ENCODE measurements at regions not wholly inside any gene's neighbourhood (a gene's known extent, or its start where the extent isn't known, plus 50 kb on each side); places are given as distances from the start of the nearest gene placed in this dataset.

DNA sequence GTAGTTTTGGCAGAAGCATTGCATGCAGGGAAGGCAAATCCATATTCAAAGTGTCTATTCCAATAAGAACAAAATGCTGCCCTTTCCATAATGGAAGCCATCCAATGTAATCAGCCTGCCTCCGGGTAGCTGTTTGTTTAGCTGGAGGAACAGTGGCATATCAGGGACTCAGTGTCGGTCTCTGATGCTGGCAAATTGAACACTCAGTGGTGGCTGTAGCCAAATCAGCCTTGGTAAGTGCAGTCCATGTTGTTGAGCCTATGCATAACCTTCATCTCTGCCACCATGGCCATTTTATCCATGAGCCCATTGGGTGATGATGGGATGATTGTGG lies 147.8 kb upstream of the MAX start:
- DNase-seq (ENCODE audit: low spot score) = no peak

GRCh38 chr14:65251213-65251612 lies 148.9 kb upstream of the MAX start:
- DNase-seq (ENCODE audit: low spot score) = no peak

DNA sequence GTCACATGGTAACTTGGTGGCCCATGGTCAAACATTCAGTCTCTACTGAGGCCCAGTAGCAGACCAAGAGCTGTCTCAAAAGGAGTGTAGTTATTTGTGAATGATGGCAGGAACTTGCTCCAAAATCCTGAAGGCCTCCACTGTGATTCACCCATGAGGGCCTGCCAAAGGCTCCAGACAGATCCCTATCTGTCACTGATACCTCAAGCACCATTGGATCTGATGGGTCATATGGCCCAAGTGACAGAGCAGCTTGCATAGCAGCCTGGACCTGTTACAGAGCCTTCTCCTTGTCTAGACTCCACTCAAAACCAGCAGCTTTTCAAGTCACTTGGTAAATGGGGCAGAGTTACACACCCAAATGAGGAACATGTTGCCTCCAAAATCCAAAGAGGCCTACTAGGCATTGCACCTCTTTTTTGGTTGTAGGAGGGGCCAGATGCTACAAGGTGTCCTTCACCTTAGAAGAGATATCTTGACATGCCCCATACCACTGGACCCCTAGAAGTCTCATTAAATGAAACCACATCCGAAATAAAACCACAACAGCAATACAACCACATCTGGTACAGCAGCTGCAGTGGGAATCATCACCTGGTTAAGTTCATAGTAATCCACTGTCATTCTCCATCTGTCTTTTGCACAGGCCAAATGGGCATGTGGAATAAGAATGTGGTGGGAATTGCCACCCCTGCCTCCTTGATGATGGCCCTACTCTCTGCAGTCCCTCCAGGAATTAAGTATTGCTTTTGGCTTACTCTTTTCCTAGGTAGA lies 150.4 kb upstream of the MAX start:
- no peak for DNase-seq (ENCODE audit: low spot score)

DNA sequence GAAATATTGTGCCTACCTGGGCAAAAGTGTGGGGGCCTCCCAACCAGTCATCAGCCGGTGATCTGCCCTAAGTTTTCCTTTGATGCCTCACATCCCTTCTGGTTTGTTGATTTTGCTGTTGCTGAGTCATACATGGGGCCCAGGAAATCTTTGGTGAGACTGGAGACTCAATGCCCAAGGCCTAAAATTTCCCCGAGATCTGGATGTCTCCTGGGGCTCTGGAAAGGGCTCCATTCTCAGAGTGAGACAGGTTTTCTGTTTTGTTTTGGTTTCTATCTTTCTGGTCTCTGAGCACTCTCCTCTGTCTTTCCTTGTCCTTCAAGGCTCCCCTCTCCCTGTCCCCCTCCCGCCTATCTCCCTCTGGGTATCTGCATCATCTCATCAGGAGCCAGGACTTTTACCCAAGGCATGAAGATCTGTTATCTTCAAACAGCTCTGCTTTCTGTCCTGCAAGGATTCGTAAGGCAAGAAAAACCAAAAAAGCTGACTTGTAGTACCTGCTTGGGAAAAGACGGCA lies 152.8 kb upstream of the MAX start:
- peak; percentile 29 for DNase-seq (ENCODE audit: low spot score)

- no peak for DNase-seq (ENCODE audit: low spot score)
Measured at GRCh38 chr14:65255583-65256461, 153.5 kb upstream of the MAX start.

GRCh38 chr14:65256714-65257113 lies 154.4 kb upstream of the MAX start:
- no peak for DNase-seq (ENCODE audit: low spot score)

DNA sequence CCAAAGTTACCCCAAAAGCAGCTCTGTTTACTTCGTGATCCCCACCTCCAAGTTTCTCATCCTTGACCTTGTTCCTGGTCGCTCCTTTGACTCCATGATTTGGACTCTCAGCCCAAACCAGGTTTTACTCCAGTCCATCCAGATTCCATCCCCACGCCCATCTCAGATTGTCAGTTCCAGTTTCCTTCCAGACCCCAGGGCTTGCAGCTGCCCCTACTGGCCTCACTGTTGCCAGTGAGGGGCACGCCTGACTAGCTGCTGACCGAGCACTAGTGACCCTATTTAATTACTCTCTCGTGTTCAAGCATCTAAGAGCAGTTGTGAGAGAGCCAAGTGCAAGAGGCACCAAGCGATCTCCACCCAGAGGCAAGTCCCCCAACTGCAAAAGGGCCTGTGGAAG lies 155.1 kb upstream of the FUT8 start:
- no peak for DNase-seq (ENCODE audit: low spot score)

GRCh38 chr14:65258391-65258790 lies 154.1 kb upstream of the FUT8 start:
- peak; percentile 17 for DNase-seq (ENCODE audit: low spot score)

DNA sequence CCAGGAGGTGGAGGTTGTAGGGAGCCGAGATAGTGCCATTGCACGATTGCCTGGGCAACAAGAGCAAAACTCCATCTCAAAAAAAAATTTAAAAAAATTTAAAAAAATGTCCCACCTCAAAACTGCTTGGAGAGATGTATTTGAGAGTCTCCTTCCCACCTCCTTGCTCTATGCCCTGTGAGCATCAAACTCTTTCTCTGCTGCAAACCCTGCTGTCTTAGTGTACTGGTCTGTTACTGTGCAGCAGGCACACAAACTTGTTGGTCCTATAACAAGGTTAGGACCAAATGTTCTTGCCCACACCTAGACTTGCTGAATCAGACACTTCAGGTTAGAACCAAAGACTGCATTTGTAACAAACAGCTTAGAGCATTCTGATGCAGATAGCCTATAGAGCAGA lies 153.5 kb upstream of the FUT8 start:
- no peak for DNase-seq (ENCODE audit: low spot score)

DNA sequence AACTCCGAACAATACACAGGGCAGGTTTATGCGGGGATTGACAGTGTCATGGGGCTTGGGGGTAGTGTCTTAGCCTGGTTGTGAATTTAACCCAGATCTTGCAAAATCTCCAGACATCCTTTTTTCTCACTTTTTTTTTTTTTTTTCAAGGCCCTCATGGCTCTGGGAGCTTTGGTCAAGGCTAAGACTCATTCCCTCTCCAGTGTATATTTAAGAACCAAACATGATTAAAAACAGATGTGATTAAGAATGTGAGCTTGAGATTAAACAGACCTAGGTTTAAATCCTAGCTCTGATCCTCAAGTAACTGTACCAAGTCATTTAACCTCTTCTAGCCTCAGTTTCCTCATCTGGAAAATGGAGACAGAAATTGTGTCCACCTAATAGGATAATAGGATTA lies 151.7 kb upstream of the FUT8 start:
- DNase-seq (ENCODE audit: low spot score) = no peak

DNA sequence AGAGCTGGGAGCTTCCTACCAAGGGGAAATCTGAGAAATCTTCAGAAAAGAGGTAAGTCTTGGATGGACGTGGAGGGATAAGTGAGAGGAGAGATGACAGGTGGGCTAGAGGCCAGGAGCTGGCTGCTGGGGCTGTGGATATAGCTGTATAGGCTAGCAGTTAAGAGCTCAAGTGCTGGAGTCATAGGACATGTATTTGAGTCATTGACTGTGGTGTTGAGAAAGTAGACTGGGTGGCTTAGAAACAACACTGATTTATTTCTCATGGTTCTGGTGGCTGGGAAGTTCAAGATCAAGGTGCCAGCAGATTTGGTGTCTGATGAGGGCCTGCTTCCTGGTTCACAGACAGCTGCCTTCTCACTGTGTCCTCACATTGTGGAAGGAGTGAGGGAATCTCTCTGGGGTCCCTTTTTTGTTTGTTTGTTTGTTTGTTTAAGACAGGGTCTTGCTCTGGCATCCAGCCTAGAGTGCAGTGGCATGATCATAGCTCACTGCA lies 151.1 kb upstream of the FUT8 start:
- DNase-seq (ENCODE audit: low spot score) = no peak

DNA sequence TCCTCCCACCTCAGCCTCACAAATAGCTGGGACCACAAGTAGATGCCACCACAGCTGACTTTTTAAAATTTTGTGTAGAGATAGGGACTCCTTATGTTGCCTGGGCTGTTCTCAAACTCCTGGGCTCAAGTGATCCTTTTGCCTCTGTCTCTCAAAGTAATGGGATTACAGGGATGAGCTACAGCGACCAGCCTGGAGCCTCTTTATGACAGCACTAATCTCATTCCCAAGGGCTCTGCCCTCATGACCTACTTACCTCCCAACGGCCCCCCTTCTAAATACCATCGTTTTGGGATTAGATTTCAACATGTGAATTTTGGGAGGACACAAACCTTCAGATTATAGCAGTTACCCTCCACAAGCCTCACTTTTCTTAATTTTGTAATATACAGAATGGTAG lies 150.6 kb upstream of the FUT8 start:
- no peak for DNase-seq (ENCODE audit: low spot score)

DNA sequence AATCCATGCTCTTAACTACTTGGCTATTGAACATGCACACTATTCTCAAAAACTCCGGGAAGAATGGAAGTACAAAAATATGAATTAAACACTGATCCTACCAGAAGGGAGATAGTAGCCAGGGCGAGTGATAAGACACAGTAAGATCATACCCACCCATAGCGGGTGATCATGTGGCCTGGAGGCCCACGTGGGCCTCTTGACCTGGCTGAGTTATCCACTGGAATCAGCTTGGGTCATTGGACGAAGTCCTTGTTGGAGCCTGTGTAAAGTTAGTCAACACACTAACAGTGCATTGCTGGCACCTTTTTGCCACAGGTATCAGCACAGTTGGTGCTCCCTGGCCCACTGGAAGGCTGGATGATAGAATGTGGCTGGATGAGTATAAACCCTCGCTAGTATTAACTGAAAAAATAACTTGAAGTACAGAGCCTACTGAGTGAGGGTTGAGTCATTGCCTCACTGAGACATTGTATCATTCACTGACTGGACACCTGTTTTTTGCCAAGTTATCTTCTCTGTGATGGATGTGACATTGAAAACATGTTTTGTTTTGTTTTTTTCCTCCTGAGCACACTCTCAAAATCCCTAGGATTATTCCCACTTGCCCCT lies 149.2 kb upstream of the FUT8 start:
- DNase-seq (ENCODE audit: low spot score) = peak; percentile 15

DNA sequence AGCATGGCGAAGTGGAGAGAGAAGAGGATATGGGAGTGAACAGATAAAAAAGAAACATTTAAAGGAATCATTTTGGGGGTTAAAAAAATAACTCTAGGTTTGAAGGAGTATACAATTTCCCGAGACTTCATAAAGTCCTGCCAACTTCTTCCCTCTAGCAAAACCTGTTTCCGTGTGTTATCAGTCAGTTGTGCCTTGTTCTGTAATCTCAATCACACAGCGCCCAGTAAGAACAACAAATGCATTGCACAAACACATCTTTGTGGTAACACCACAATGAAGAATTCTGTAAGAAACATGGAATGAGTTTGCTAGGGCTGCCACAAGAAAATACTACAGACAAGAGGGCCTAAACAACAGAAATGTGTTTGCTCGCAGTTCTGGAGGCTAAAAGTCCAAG lies 144.7 kb upstream of the FUT8 start:
- no peak for DNase-seq (ENCODE audit: low spot score)

DNA sequence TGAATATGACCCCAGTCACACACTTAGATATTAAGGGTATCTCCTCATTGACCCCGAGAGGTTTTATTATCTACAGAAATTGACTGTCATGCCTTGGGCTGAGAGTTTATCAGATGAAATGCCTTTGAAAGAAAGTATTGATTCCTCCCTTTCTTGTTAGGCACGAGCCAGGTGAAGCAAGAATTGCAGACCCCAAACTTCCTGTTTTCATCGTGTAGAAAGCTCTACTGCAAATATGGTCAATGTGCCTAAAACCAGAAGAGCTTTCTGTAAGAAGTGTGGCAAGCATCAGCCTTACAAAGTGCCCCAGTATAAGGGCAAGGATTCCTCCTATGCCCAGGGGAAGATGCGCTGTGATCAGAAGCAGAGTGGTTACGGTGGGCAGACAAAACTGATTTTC lies 143.9 kb upstream of the FUT8 start:
- DNase-seq (ENCODE audit: low spot score) = no peak

- no peak for DNase-seq (ENCODE audit: low spot score)
Measured at GRCh38 chr14:65269732-65270131, 142.8 kb upstream of the FUT8 start.

DNA sequence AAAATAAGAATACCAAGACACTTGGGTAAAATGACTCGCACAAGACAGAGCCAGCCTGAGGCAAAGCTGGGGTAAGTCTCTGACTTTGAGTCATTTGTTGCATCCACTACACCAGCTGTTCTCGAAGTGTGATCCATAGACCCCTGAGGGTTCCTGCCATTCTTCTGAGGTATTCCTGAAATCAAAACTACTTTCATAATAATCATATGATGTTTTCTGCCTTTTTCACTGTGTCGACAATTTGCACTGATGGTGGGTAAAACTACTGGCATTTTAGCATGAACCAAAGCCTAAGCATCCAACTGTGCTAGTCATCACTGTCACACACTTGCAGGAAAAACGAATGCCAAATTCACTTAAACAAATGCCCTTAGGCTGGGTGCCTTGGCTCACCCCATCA lies 135.5 kb upstream of the FUT8 start:
- no peak for DNase-seq (ENCODE audit: low spot score)

DNA sequence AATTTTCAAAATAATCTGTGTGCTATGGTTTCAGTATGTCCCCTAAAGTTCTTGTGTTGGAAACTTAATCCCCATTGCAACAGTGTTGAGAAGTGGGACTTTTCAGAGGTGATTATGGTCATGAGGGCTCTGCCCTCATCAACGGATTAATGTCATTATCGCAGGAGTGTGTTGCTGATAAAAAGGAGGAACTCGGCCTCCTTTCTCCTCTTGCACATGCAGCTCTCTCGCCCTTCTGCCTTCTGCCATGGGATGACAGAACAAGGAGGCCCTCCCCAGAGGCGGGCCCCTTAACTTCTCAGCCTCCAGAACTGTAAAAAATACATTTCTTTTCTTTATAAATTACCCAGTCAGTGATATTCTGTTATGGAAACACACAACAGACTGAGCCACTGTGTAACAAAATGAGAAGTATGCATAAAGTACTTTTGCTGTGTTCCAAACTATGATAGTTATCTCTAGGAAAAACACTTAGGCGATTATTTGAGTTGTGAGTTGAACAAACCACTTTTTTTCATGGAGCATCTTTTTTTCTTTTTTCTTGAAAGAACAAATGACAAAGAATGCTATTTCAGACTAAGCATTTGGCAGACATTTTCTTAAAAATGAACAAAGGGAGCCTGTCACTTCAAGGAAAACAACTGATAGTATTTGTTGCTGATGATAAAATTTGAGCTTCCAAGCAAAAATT lies 134.8 kb upstream of the FUT8 start:
- DNase-seq (ENCODE audit: low spot score) = no peak

DNA sequence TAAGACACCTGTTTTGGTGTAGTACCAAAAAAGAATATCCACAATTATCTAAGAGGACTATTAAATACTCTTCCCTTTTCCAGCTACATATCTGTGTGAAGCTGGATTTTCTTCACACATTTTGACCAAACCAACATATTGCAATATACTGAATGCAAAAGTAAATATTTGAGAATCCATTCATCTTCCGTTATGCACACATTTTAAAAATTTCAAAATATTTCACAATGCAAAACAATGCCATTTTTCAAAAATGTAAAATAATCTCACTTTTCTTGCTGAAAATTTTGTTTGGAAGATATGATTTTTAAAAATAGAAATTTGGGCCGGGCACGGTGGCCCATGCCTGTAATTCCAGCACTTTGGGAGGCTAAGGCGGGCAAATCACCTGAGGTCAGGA lies 133.9 kb upstream of the FUT8 start:
- DNase-seq (ENCODE audit: low spot score) = no peak

DNA sequence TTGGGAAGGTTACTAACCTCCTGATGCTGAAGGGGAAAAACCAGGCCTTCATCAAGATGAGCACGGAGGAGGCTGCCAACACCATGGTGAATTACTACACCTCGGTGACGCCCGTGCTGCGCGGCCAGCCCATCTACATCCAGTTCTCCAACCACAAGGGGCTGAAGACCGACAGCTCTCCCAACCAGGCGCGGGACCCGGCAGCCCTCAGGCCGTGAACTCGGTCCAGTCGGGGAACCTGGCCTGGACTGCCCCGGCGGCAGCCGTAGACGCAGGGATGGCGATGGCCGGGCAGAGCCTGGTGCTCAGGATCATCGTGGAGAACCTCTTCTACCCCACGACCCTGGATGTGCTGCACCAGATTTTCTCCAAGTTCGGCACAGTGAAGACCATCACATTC lies 133.0 kb upstream of the FUT8 start:
- no peak for DNase-seq (ENCODE audit: low spot score)

- DNase-seq (ENCODE audit: low spot score) = no peak
Measured at GRCh38 chr14:65279958-65280357, 132.6 kb upstream of the FUT8 start.

- DNase-seq (ENCODE audit: low spot score) = no peak
Measured at GRCh38 chr14:65280653-65281052, 131.9 kb upstream of the FUT8 start.
